NT2/D1 (cell line): ENCODE measurements at regions not wholly inside any gene's neighbourhood (a gene's known extent, or its start where the extent isn't known, plus 50 kb on each side); places are given as distances from the start of the nearest gene placed in this dataset.

Source experiments
- SUZ12 ChIP-seq: IDR thresholded peaks from 2 replicates; pipeline ENCODE4 v1.6.1; 2011; ENCODE audit not compliant: insufficient read length, insufficient read depth; ENCODE audit errors: extremely low read depth
- YY1 ChIP-seq: IDR thresholded peaks from 2 replicates; pipeline ENCODE4 v1.6.1; 2011; ENCODE audit not compliant: insufficient read length, insufficient read depth
- ZNF274 ChIP-seq: IDR thresholded peaks from 2 replicates; pipeline ENCODE4 v1.6.1; 2011; ENCODE audit warnings: mild to moderate bottlenecking, low read depth, low read length

DNA sequence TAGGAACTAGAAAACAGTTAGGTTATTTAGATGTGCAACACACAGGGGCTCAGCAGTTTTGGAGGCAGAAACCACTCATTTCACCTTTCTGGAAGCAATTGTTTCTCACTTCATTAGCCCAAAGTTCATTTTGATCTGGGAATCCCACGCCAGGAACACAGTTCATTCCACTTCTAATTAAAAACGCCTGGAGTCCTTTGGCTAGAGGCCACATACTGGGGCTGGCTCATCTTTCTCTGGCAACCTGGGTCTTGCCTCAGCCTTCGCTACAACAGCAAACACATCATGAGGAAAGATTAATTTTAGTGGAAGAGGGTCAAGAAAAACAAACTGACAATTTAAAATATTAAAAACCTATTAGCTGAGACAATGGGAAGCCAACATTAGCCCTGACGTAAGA lies 69.7 kb downstream of the RFPL4B start:
- no peak for TF ChIP-seq SUZ12
- no peak for TF ChIP-seq YY1
- no peak for TF ChIP-seq ZNF274
